Activated B cell treated with CpG ODN at 0.5 μM for 24 hours (primary cell): ENCODE measurements at regions not wholly inside any gene's neighbourhood (a gene's known extent, or its start where the extent isn't known, plus 50 kb on each side); places are given as distances from the start of the nearest gene placed in this dataset.

ENCODE experiments used
- ATAC-seq: fragments of 200-7000 bp; cut with Tn5 transposase; one replicate; pipeline ENCODE4 v1.10.0; 2021; ENCODE audit warnings: low read depth, mild to moderate bottlenecking, moderate library complexity
- CTCF ChIA-PET: fragments of 350-600 bp; sonication (Branson Sonifier 250); formaldehyde crosslinking; loops from one replicate; lab custom pipeline; 2021; ENCODE audit warnings: antibody characterized with exemption; lab: Charles Lee
- POLR2A ChIA-PET: fragments of 350-600 bp; sonication (Branson Sonifier 250); formaldehyde crosslinking; loops from one replicate; lab custom pipeline; 2021; ENCODE audit warnings: antibody characterized with exemption; lab: Charles Lee
- DNase-seq: peaks from one replicate; pipeline ENCODE4 v3.0.0; 2022
- H3K27ac Mint-ChIP-seq: one replicate; pipeline ENCODE4 v1.8.0; 2020; ENCODE audit warnings: mixed read lengths
- H3K27me3 Mint-ChIP-seq: one replicate; pipeline ENCODE4 v1.8.0; 2021; ENCODE audit warnings: mixed read lengths
- H3K36me3 Mint-ChIP-seq: one replicate; pipeline ENCODE4 v1.8.0; 2021; ENCODE audit warnings: low read depth, mixed read lengths
- H3K4me1 Mint-ChIP-seq: one replicate; pipeline ENCODE4 v1.8.0; 2021; ENCODE audit warnings: mixed read lengths
- H3K4me3 Mint-ChIP-seq: one replicate; pipeline ENCODE4 v1.8.0; 2020; ENCODE audit warnings: mild to moderate bottlenecking, mixed read lengths
- H3K9me3 Mint-ChIP-seq: one replicate; pipeline ENCODE4 v1.8.0; 2020; ENCODE audit warnings: mixed read lengths
- CTCF ChIP-seq: fragments of 200-600 bp; IDR thresholded peaks from one replicate; pipeline ENCODE4 v1.8.0; 2022; ENCODE audit warnings: antibody characterized with exemption, mild to moderate bottlenecking
- intact Hi-C: fragments of 100-400 bp; cut with micrococcal nuclease; formaldehyde crosslinking; loops from one replicate; pipeline ENCODE4 v1.15.1; 2024

- TF ChIP-seq CTCF: no peak
- no peaks in the 10 kb centered on the region for H3K36me3 Mint-ChIP-seq
- DNase-seq (no peak), ATAC-seq (no peak)
- no peak overlapping the region for H3K4me3 Mint-ChIP-seq
- H3K27me3 Mint-ChIP-seq: no peaks in the 10 kb centered on the region
- H3K9me3 Mint-ChIP-seq: no peaks in the 10 kb centered on the region
- H3K4me1 Mint-ChIP-seq: no peaks in the 10 kb centered on the region
- intact Hi-C loops: no loop called here
- no peak overlapping the region for H3K27ac Mint-ChIP-seq
- CTCF ChIA-PET: no interaction called here
- POLR2A ChIA-PET: no interaction called here
Measured at GRCh38 chr12:28866296-28866695, 282.8 kb upstream of the FAR2 start.

GRCh38 chr12:28866715-28867503, 282.2 kb upstream of the FAR2 start:
- no peak for ATAC-seq
- no peak for DNase-seq
- peaks cover 2% of the 10 kb centered on the region for H3K9me3 Mint-ChIP-seq
- H3K36me3 Mint-ChIP-seq: no peaks in the 10 kb centered on the region
- H3K4me1 Mint-ChIP-seq: no peaks in the 10 kb centered on the region
- ChIA-PET POLR2A (no interaction called here), CTCF (no interaction called here)
- no peak for TF ChIP-seq CTCF
- no peaks in the 10 kb centered on the region for H3K27me3 Mint-ChIP-seq
- H3K27ac Mint-ChIP-seq: no peak overlapping the region
- H3K4me3 Mint-ChIP-seq: no peak overlapping the region
- intact Hi-C loops: no loop called here

GRCh38 chr12:28868414-28868813, 280.7 kb upstream of the FAR2 start:
- DNase-seq (no peak), ATAC-seq (no peak)
- intact Hi-C loops: no loop called here
- ChIA-PET CTCF (no interaction called here), POLR2A (no interaction called here)
- no peak overlapping the region for H3K4me3 Mint-ChIP-seq
- no peaks in the 10 kb centered on the region for H3K27me3 Mint-ChIP-seq
- no peak overlapping the region for H3K27ac Mint-ChIP-seq
- no peaks in the 10 kb centered on the region for H3K4me1 Mint-ChIP-seq
- H3K9me3 Mint-ChIP-seq: peaks cover 2% of the 10 kb centered on the region
- TF ChIP-seq CTCF: no peak
- no peaks in the 10 kb centered on the region for H3K36me3 Mint-ChIP-seq

- Mint-ChIP-seq H3K4me1 (no peaks in the 10 kb centered on the region), H3K9me3 (peaks cover 2% of the 10 kb centered on the region), H3K27me3 (no peaks in the 10 kb centered on the region), H3K27ac (no peak overlapping the region), H3K36me3 (no peaks in the 10 kb centered on the region), H3K4me3 (no peak overlapping the region)
- ChIA-PET CTCF (no interaction called here), POLR2A (no interaction called here)
- DNase-seq (no peak), ATAC-seq (no peak)
- intact Hi-C loops: no loop called here
- TF ChIP-seq CTCF: no peak
Measured at GRCh38 chr12:28869197-28869596, 279.9 kb upstream of the FAR2 start.

GRCh38 chr12:28870839-28871440, 278.1 kb upstream of the FAR2 start:
- ChIA-PET POLR2A (no interaction called here), CTCF (no interaction called here)
- Mint-ChIP-seq H3K4me1 (no peaks in the 10 kb centered on the region), H3K9me3 (peaks cover 2% of the 10 kb centered on the region), H3K27me3 (no peaks in the 10 kb centered on the region), H3K27ac (no peak overlapping the region), H3K4me3 (no peak overlapping the region), H3K36me3 (no peaks in the 10 kb centered on the region)
- intact Hi-C loops: no loop called here
- TF ChIP-seq CTCF: no peak
- no peak for DNase-seq
- no peak for ATAC-seq
